PC-3 (cell line): ENCODE measurements at regions not wholly inside any gene's neighbourhood (a gene's known extent, or its start where the extent isn't known, plus 50 kb on each side); places are given as distances from the start of the nearest gene placed in this dataset.

ENCODE experiments used
- EZH2 ChIP-seq: fragments of 300-600 bp; sonication (generic); IDR thresholded peaks from one replicate; pipeline ENCODE4 v1.6.1; 2017; ENCODE audit warnings: antibody characterized with exemption, mild to moderate bottlenecking, low read length; ENCODE audit not compliant: unreplicated experiment
- EZH2phosphoT487 ChIP-seq: fragments of 300-600 bp; sonication (generic); IDR thresholded peaks from 2 replicates; pipeline ENCODE4 v1.6.1; 2018; ENCODE audit warnings: mild to moderate bottlenecking, antibody characterized with exemption, low read length, borderline replicate concordance
- TF ChIP-seq, protein P1 (sequence below): fragments of 300-600 bp; sonication (generic); conservative IDR thresholded peaks from 2 replicates; pipeline ENCODE4 v1.5.1; 2017; ENCODE audit warnings: antibody characterized with exemption, low read depth, mild to moderate bottlenecking, low read length

GRCh38 chr12:30826276-30826675 is 71.5 kb upstream of the CAPRIN2 start:
- TF ChIP-seq EZH2phosphoT487 (no peak), EZH2 (no peak)
- TF ChIP-seq, protein P1, sequence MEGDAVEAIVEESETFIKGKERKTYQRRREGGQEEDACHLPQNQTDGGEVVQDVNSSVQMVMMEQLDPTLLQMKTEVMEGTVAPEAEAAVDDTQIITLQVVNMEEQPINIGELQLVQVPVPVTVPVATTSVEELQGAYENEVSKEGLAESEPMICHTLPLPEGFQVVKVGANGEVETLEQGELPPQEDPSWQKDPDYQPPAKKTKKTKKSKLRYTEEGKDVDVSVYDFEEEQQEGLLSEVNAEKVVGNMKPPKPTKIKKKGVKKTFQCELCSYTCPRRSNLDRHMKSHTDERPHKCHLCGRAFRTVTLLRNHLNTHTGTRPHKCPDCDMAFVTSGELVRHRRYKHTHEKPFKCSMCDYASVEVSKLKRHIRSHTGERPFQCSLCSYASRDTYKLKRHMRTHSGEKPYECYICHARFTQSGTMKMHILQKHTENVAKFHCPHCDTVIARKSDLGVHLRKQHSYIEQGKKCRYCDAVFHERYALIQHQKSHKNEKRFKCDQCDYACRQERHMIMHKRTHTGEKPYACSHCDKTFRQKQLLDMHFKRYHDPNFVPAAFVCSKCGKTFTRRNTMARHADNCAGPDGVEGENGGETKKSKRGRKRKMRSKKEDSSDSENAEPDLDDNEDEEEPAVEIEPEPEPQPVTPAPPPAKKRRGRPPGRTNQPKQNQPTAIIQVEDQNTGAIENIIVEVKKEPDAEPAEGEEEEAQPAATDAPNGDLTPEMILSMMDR = no peak
